GM12875 (cell line): ENCODE measurements at regions not wholly inside any gene's neighbourhood (a gene's known extent, or its start where the extent isn't known, plus 50 kb on each side); places are given as distances from the start of the nearest gene placed in this dataset.

ENCODE experiments used
- H3K4me3 ChIP-seq: one replicate; pipeline ENCODE4 v1.5.1; 2011; ENCODE audit warnings: low read depth, low read length, control low read depth
- TF ChIP-seq, protein P1 (sequence below): IDR thresholded peaks from 2 replicates; pipeline ENCODE4 v1.5.1; 2011; ENCODE audit warnings: low read depth, mild to moderate bottlenecking, control low read depth, inconsistent platforms, low read length, moderate library complexity, borderline replicate concordance; ENCODE audit not compliant: insufficient read depth

DNA sequence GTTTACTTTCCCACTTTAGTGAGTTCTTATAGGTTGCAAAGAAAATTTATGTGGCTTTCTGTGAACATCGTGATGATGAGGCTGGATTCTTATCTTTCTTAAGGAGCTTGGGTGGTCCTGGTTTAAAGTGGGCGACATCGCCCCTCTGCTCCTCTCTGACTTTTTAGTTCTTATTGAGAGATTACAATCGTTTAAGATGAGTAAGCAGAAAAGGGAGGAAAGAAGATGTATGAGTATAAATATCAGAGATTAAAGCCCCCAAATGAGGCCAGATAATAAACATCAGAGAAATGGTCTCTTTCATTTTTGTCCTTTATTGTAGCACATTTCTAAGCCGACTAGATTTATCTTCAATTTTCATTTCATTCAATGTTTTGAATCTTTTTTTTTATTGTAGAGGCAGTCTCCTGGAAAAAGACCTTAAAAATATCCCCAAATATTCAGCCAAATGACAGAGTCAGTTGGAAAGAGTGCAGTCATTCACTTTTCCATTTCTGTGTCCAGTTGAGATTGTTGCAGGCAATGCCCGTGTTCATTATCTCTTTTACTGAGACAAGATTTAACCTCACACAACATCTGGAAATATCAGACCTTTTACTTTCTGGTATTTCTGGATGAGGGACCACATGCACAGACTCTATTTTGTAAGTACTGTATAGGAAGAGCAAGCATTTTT, 62.0 kb upstream of the PDE7B start:
- H3K4me3 ChIP-seq: no peak overlapping the region
- TF ChIP-seq, protein P1, sequence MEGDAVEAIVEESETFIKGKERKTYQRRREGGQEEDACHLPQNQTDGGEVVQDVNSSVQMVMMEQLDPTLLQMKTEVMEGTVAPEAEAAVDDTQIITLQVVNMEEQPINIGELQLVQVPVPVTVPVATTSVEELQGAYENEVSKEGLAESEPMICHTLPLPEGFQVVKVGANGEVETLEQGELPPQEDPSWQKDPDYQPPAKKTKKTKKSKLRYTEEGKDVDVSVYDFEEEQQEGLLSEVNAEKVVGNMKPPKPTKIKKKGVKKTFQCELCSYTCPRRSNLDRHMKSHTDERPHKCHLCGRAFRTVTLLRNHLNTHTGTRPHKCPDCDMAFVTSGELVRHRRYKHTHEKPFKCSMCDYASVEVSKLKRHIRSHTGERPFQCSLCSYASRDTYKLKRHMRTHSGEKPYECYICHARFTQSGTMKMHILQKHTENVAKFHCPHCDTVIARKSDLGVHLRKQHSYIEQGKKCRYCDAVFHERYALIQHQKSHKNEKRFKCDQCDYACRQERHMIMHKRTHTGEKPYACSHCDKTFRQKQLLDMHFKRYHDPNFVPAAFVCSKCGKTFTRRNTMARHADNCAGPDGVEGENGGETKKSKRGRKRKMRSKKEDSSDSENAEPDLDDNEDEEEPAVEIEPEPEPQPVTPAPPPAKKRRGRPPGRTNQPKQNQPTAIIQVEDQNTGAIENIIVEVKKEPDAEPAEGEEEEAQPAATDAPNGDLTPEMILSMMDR: no peak

DNA sequence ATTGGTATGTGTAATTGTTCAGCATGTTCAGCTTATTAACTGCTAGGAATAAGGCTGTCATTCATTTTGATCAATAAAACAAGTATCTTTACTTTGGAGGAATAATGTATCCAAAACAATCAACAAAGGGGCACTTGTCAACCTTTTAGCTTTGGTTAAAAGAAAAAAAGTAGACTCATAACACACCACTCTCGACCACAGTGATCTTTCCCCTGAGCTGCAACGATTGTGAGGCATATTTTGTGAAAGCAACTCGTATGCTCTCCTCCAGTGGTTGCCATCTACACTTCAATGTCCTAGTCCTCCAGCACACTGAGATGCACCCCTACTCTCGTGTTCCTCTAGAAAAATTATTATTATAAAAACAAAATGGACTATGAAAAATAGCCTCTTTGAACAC, 60.1 kb upstream of the PDE7B start:
- no peak overlapping the region for H3K4me3 ChIP-seq
- TF ChIP-seq, protein P1: no peak

DNA sequence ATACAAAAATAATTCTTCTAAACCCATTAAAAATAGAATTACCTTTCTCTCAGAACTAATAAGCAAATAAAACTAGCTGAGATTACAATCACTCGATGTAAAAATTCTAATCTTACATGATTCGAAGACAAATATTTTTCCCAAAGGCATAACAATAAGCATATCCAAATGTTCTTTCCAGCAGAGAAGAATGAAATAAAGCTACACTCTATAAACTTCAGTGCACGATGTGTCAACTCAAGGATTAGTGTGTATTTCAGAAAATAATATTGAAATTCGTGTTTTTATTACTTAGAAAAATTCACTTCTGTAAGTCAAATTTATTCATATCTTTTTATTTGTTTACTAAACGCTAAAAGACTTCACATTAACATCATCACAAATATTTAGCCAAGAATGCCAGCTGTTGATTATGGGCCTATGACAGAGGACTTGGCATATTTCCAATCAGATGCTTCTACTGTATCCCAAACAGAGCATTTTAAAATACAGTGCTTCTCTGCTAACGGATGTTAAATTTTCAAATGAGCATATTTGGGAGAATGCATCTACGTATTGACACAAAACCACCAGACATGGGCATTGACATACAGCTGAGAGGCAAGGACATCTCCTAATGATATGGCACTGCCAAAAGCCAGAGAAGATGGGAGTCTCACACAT, 54.7 kb upstream of the PDE7B start:
- TF ChIP-seq, protein P1: no peak
- H3K4me3 ChIP-seq: no peak overlapping the region

- no peak overlapping the region for H3K4me3 ChIP-seq
- TF ChIP-seq, protein P1: no peak
Observed at GRCh38 chr6:135797361-135797760, 54.1 kb upstream of the PDE7B start.

DNA sequence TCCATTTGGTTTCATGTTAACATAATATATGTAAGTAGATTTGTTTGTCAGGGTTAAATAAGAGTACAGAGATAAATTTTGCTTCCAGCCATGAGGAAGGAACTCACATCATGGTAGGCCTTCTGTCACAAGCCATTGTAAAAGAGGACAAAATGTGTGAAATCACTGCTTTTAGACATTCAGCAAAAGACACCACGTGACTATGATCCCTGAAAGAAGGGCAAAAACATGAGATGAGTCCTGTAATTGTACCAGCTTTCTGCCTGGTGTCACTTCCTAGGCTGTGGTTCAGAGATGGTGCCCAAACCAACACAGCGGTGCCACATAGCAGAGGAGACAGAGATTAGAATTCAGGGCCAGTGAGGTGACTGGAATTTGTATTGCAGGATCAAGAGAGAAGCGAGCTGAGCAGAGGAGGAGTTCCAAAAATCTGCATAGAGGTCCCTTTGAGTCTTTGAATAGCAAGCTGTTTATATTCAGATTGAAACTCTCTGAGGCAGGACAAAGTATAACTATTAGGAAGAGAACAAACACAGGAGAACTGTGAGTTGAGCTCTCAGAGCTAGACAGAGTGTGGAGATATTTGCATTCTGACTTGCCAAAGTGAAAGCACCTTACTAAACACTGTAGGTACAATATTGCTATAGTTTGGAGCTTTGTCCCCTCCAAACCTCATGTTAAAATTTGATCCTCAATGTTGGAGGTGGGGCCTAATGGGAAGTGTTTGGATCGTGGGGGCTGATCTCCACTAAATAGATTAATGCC, 52.6 kb upstream of the PDE7B start:
- H3K4me3 ChIP-seq: no peak overlapping the region
- TF ChIP-seq, protein P1: no peak
